OCI-LY1 (cell line): ENCODE measurements at regions not wholly inside any gene's neighbourhood (a gene's known extent, or its start where the extent isn't known, plus 50 kb on each side); places are given as distances from the start of the nearest gene placed in this dataset.

Source experiments
- H2AFZ ChIP-seq: fragments of 200-600 bp; sonication (generic), shearing (Covaris generic); 2 replicates; pipeline ENCODE4 v1.6.0; 2014; ENCODE audit warnings: antibody characterized with exemption, mild to moderate bottlenecking, low read length
- H3F3A ChIP-seq: fragments of 200-600 bp; sonication (generic), shearing (Covaris generic); 2 replicates; pipeline ENCODE4 v1.6.0; 2014; ENCODE audit warnings: mild to moderate bottlenecking, antibody characterized with exemption, low read length, moderate library complexity; ENCODE audit not compliant: insufficient read depth
- H3K27ac ChIP-seq: fragments of 200-600 bp; sonication (generic); 2 replicates; pipeline ENCODE4 v1.5.1; 2014; ENCODE audit warnings: low read length, mixed run types, mild to moderate bottlenecking, low read depth; ENCODE audit not compliant: poor library complexity, severe bottlenecking
- H3K27me3 ChIP-seq: fragments of 200-600 bp; sonication (generic); 2 replicates; pipeline ENCODE4 v1.6.0; 2014; ENCODE audit warnings: antibody characterized with exemption, mild to moderate bottlenecking, low read length, moderate library complexity; ENCODE audit not compliant: insufficient read depth
- H3K36me3 ChIP-seq: fragments of 200-600 bp; sonication (generic); 2 replicates; pipeline ENCODE4 v1.6.1; 2014; ENCODE audit warnings: mild to moderate bottlenecking, antibody characterized with exemption, low read length, moderate library complexity, mixed read lengths; ENCODE audit not compliant: insufficient read depth
- H3K4me1 ChIP-seq: fragments of 200-600 bp; sonication (generic); 2 replicates; pipeline ENCODE4 v1.5.1; 2014; ENCODE audit warnings: mild to moderate bottlenecking, low read length, moderate library complexity; ENCODE audit not compliant: insufficient read depth, severe bottlenecking
- H3K4me2 ChIP-seq: fragments of 200-600 bp; sonication (generic), shearing (Covaris generic); 2 replicates; pipeline ENCODE4 v1.6.1; 2014; ENCODE audit warnings: low read length
- H3K4me3 ChIP-seq: fragments of 200-600 bp; sonication (generic); 2 replicates; pipeline ENCODE4 v1.5.1; 2014; ENCODE audit warnings: low read length, low read depth, mild to moderate bottlenecking, mixed read lengths; ENCODE audit not compliant: poor library complexity, severe bottlenecking
- H3K79me2 ChIP-seq: fragments of 200-600 bp; shearing (Covaris generic); 2 replicates; pipeline ENCODE4 v1.6.1; 2016; ENCODE audit warnings: mixed run types, low read length, mixed read lengths; ENCODE audit not compliant: insufficient read depth
- H3K9ac ChIP-seq: fragments of 200-600 bp; sonication (generic), shearing (Covaris generic); 2 replicates; pipeline ENCODE4 v1.6.1; 2014; ENCODE audit warnings: mild to moderate bottlenecking, low read length, mixed read lengths
- H3K9me2 ChIP-seq: fragments of 200-600 bp; sonication (generic), shearing (Covaris generic); 2 replicates; pipeline ENCODE4 v1.6.1; 2014; ENCODE audit warnings: low read depth, mild to moderate bottlenecking, low read length, mixed read lengths
- H3K9me3 ChIP-seq: fragments of 200-600 bp; shearing (Covaris generic); 2 replicates; pipeline ENCODE4 v1.6.1; 2014; ENCODE audit warnings: low read length, mixed read lengths
- H4K20me1 ChIP-seq: fragments of 200-600 bp; sonication (generic), shearing (Covaris generic); 2 replicates; pipeline ENCODE4 v1.6.0; 2016; ENCODE audit warnings: mild to moderate bottlenecking, low read length; ENCODE audit not compliant: insufficient read depth
- EZH2 ChIP-seq: fragments of 200-600 bp; sonication (generic), shearing (Covaris generic); IDR thresholded peaks from 2 replicates; pipeline ENCODE4 v1.8.0; 2017; ENCODE audit warnings: borderline replicate concordance, mixed run types, mild to moderate bottlenecking, antibody characterized with exemption, low read length, moderate library complexity, mixed read lengths
- TF ChIP-seq, protein P1 (sequence below): fragments of 200-600 bp; sonication (generic), shearing (Covaris generic); IDR thresholded peaks from 2 replicates; pipeline ENCODE4 v1.5.1; 2017; ENCODE audit warnings: mild to moderate bottlenecking, antibody characterized with exemption, low read length, moderate library complexity, mixed read lengths

DNA sequence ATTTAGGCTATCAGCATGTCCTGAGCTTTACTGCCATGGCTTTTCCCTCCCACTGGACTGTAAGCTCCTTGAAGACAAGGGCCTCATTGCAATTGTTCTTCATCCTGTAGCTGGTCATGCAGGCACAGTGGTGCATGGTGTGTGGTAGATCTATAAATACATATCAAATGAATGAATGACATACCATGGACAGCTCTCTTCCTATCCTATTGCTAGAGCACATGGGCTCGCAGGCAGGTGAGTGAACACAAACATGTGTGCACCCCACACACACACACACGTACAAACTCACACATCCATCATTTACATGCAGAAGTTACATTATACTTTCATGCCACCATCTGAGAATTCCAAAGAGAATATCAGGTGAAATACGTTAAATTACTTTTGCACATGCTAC is 172.9 kb upstream of the RUNX1 start:
- TF ChIP-seq, protein P1, sequence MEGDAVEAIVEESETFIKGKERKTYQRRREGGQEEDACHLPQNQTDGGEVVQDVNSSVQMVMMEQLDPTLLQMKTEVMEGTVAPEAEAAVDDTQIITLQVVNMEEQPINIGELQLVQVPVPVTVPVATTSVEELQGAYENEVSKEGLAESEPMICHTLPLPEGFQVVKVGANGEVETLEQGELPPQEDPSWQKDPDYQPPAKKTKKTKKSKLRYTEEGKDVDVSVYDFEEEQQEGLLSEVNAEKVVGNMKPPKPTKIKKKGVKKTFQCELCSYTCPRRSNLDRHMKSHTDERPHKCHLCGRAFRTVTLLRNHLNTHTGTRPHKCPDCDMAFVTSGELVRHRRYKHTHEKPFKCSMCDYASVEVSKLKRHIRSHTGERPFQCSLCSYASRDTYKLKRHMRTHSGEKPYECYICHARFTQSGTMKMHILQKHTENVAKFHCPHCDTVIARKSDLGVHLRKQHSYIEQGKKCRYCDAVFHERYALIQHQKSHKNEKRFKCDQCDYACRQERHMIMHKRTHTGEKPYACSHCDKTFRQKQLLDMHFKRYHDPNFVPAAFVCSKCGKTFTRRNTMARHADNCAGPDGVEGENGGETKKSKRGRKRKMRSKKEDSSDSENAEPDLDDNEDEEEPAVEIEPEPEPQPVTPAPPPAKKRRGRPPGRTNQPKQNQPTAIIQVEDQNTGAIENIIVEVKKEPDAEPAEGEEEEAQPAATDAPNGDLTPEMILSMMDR = no peak
- TF ChIP-seq EZH2 = no peak
- Histone ChIP-seq H3K27ac (peak overlapping the region; percentile 84), H3K36me3 (peaks cover 6% of the 10 kb centered on the region; the same call in 1 of the 2 replicates), H3K27me3 (no peaks in the 10 kb centered on the region), H3K9me3 (no peaks in the 10 kb centered on the region), H3F3A (peaks cover 13% of the 10 kb centered on the region; the same call in 1 of the 2 replicates), H3K4me2 (peak overlapping the region; percentile 46), H3K9ac (peak overlapping the region; percentile 14), H3K9me2 (no peaks in the 10 kb centered on the region), H3K4me3 (peak overlapping the region; percentile 33), H4K20me1 (no peaks in the 10 kb centered on the region), H3K79me2 (no peaks in the 10 kb centered on the region; the same call in 1 of the 2 replicates), H2AFZ (no peak overlapping the region), H3K4me1 (peaks cover 51% of the 10 kb centered on the region)

DNA sequence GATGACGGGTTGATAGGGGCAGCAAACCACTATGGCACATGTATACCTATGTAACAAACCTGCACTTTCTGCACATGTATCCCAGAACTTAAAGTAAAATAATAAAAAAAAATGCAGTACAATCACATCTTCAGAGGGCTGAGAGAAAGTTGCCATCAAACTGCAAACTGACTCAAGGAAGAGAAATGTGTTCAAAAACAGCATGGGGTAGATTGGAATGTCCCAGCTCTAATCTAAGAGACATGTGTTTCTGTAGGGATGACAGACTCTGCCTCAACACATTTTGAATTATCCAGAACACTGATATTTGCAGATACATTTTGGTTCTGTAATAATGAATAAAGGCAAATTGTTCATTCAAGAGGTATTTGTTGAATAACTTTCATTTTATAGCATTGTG is 171.2 kb upstream of the RUNX1 start:
- no peak overlapping the region for H3K4me2 ChIP-seq
- H3K27me3 ChIP-seq = no peaks in the 10 kb centered on the region
- H3K36me3 ChIP-seq = peaks cover 6% of the 10 kb centered on the region; the same call in 1 of the 2 replicates
- H3K9me3 ChIP-seq = no peaks in the 10 kb centered on the region
- no peak overlapping the region for H2AFZ ChIP-seq
- H3K4me1 ChIP-seq = peaks cover 34% of the 10 kb centered on the region
- H3K9ac ChIP-seq = no peak overlapping the region
- no peaks in the 10 kb centered on the region for H3K9me2 ChIP-seq
- peaks cover 13% of the 10 kb centered on the region; the same call in 1 of the 2 replicates for H3F3A ChIP-seq
- H4K20me1 ChIP-seq = no peaks in the 10 kb centered on the region
- no peaks in the 10 kb centered on the region for H3K79me2 ChIP-seq
- H3K4me3 ChIP-seq = no peak overlapping the region
- TF ChIP-seq EZH2 = no peak
- TF ChIP-seq, protein P1 = no peak
- H3K27ac ChIP-seq = no peak overlapping the region

DNA sequence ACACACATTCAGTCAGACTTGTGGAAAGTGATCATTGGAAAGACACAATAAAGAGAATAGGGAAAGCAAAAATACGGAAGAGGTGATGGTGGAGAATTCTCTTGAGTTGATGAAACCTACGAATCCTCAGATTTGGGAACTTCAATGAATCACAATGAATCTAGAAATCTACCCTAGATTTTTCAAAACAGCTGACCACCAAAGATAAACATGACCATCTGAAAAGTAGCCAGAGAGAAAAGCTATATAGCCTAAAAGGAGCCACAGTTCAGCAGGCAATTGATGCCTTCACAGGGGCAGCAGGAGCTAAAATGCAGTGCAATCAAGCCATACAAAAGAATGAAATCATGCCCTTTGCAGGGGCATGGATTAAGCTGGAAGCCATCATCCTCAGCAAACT is 170.6 kb upstream of the RUNX1 start:
- no peaks in the 10 kb centered on the region for H4K20me1 ChIP-seq
- H3K27me3 ChIP-seq = no peaks in the 10 kb centered on the region
- no peak for TF ChIP-seq EZH2
- TF ChIP-seq, protein P1 = no peak

More for the DNA sequence above, 170.6 kb upstream of the RUNX1 start:
- H3K79me2 ChIP-seq = no peaks in the 10 kb centered on the region
- H3K4me2 ChIP-seq = no peak overlapping the region
- H3F3A ChIP-seq = peaks cover 13% of the 10 kb centered on the region; the same call in 1 of the 2 replicates
- H3K4me3 ChIP-seq = no peak overlapping the region
- H3K36me3 ChIP-seq = peaks cover 6% of the 10 kb centered on the region; the same call in 1 of the 2 replicates
- no peak overlapping the region for H3K9ac ChIP-seq
- H3K27ac ChIP-seq = no peak overlapping the region
- no peaks in the 10 kb centered on the region for H3K9me2 ChIP-seq
- H3K9me3 ChIP-seq = no peaks in the 10 kb centered on the region
- H3K4me1 ChIP-seq = peaks cover 28% of the 10 kb centered on the region
- H2AFZ ChIP-seq = no peak overlapping the region
